ENCODE measurements at regions not wholly inside any gene's neighbourhood (a gene's known extent, or its start where the extent isn't known, plus 50 kb on each side); places are given as distances from the start of the nearest gene placed in this dataset.

DNA sequence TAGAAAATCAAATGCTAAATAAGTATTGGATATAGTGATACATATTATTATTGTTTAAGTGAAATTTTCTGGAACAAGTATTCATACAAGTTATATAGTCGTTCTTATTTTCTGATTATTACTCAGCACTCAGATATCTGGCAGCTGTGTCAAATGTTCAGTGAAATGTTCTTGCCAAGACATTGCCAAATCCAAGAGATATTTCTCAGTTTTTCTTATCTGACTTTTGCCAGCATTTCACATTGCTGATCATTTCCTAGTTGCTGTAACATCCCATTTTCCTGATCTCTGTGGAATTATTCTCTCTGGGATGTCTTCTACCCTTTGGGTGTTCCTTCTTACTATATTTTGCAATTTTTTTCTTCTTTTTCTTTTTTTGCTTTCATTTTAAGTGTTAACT, 262.3 kb downstream of the KIF2B start:
- H3K79me1 ChIP-seq (ENCODE audit: low read depth, low read length): no peaks in the 10 kb centered on the region
- FAIRE-seq: no peak
- no peak overlapping the region for H2BK20ac ChIP-seq (ENCODE audit: low read length)
- H3K56ac ChIP-seq (replicated peaks; ENCODE audit: insufficient read length, low read depth, low read length): no peak overlapping the region
- H3K4ac ChIP-seq (replicated peaks; ENCODE audit: insufficient read length, low read depth, low read length): no peak overlapping the region
- TF ChIP-seq YY1 (IDR thresholded peaks at IDR 0.05; ENCODE audit: low read depth, low read length) (no peak), FOSL1 (IDR thresholded peaks at IDR 0.05; ENCODE audit: insufficient read depth, low read depth, low read length) (no peak), KDM1A (IDR thresholded peaks at IDR 0.05; ENCODE audit: borderline replicate concordance, low read length) (no peak), POLR2A (IDR thresholded peaks at IDR 0.05; ENCODE audit: control extremely low read depth in 1 of 2, low read depth in 2 of 2, low read length in 2 of 2) (no peak), TAF7 (optimal IDR thresholded peaks at IDR 0.05; ENCODE audit: borderline replicate concordance, low read depth, low read length) (no peak), RAD21 (IDR thresholded peaks at IDR 0.05 in 1 of 2, conservative IDR thresholded peaks at IDR 0.05 in 1 of 2; ENCODE audit: low read depth in 2 of 2, low read length in 2 of 2) (no peak)
- no peak overlapping the region for H3K4me3 ChIP-seq (ENCODE audit: extremely low read depth in 1 of 4, insufficient read depth in 2 of 4, low read depth in 3 of 4, low read length in 4 of 4)
- no peak overlapping the region for H3K4me2 ChIP-seq (ENCODE audit: insufficient read depth in 1 of 2, low read depth in 2 of 2, low read length in 2 of 2)
- no peaks in the 10 kb centered on the region for H3K79me2 ChIP-seq (ENCODE audit: control insufficient read depth in 1 of 2, insufficient read depth in 2 of 2, low read length in 2 of 2)
- H2AK5ac ChIP-seq (ENCODE audit: low read depth, low read length): no peak overlapping the region
- H3K14ac ChIP-seq (ENCODE audit: insufficient read length): no peak overlapping the region
- H3K36me3 ChIP-seq (ENCODE audit: control insufficient read depth in 2 of 4, insufficient read depth in 4 of 4, low read length in 3 of 4): no peaks in the 10 kb centered on the region
- no peaks in the 10 kb centered on the region for H4K20me1 ChIP-seq (replicated peaks in 1 of 2; ENCODE audit: control insufficient read depth in 1 of 2, insufficient read depth in 2 of 2, low read length in 2 of 2)
- H3K23me2 ChIP-seq (ENCODE audit: low read depth, low read length): no peaks in the 10 kb centered on the region
- H2BK12ac ChIP-seq (ENCODE audit: low read depth, low read length): no peak overlapping the region
- H4K8ac ChIP-seq (ENCODE audit: extremely low read depth, insufficient read depth, low read length): no peak overlapping the region
- POLR2A ChIA-PET (ENCODE audit: partially characterized antibody): no interaction called here
- no peak for DNase-seq (ENCODE audit: low read depth in 1 of 2, low spot score in 2 of 2)
- no peak overlapping the region for H3K9ac ChIP-seq (replicated peaks in 1 of 4; ENCODE audit: extremely low read depth in 1 of 4, low read depth in 3 of 4, low read length in 3 of 4)
- H3K18ac ChIP-seq (ENCODE audit: extremely low read depth, low read length): no peak overlapping the region
- 77% methylated on average over 1 of the region's 1 CpG; no CpG with 5 or more reads in 1 of the 2 experiments for WGBS, 2 experiments (ENCODE audit: extremely low coverage in 1 of 2, insufficient coverage in 1 of 2, insufficient read length in 1 of 2, insufficient replicate concordance in 2 of 2, low coverage in 1 of 2, low lambda C conversion rate in 2 of 2, missing lambda C conversion rate in 1 of 2)
- no peaks in the 10 kb centered on the region for H3K9me3 ChIP-seq (ENCODE audit: insufficient read depth in 2 of 2, low read depth in 1 of 2, low read length in 1 of 2)
- H3K4me1 ChIP-seq (replicated peaks in 1 of 4; ENCODE audit: control insufficient read depth in 3 of 4, insufficient read depth in 4 of 4, low read length in 3 of 4): no peaks in the 10 kb centered on the region; a peak in 1 of 7 replicates
- H3K27me3 ChIP-seq (replicated peaks in 1 of 4; ENCODE audit: control insufficient read depth in 3 of 4, extremely low read depth in 1 of 4, insufficient read depth in 3 of 4, low read length in 3 of 4): no peaks in the 10 kb centered on the region
- no peak overlapping the region for H3K27ac ChIP-seq (ENCODE audit: low read depth, low read length)
- CTCF ChIA-PET (ENCODE audit: partially characterized antibody): no interaction called here
- H2BK120ac ChIP-seq (replicated peaks; ENCODE audit: low read depth, low read length): no peak overlapping the region
- no peak overlapping the region for H2BK5ac ChIP-seq (ENCODE audit: low read depth, low read length)
- H3K23ac ChIP-seq (ENCODE audit: insufficient read length): no peak overlapping the region
- no peak overlapping the region for H4K5ac ChIP-seq (ENCODE audit: insufficient read length, low read depth, low read length)
- H2BK15ac ChIP-seq (ENCODE audit: low read length): no peak overlapping the region
- no peak overlapping the region for H4K91ac ChIP-seq (replicated peaks; ENCODE audit: insufficient read length, low read length)
- H2AFZ ChIP-seq (ENCODE audit: low read length): no peak overlapping the region
